ENCODE measurements at regions not wholly inside any gene's neighbourhood (a gene's known extent, or its start where the extent isn't known, plus 50 kb on each side); places are given as distances from the start of the nearest gene placed in this dataset.
"Not testable (repeated sequence)": the region's sequence is repeated elsewhere in the genome, so short reads cannot be mapped to it uniquely, and the experiment has no call there.

DNA sequence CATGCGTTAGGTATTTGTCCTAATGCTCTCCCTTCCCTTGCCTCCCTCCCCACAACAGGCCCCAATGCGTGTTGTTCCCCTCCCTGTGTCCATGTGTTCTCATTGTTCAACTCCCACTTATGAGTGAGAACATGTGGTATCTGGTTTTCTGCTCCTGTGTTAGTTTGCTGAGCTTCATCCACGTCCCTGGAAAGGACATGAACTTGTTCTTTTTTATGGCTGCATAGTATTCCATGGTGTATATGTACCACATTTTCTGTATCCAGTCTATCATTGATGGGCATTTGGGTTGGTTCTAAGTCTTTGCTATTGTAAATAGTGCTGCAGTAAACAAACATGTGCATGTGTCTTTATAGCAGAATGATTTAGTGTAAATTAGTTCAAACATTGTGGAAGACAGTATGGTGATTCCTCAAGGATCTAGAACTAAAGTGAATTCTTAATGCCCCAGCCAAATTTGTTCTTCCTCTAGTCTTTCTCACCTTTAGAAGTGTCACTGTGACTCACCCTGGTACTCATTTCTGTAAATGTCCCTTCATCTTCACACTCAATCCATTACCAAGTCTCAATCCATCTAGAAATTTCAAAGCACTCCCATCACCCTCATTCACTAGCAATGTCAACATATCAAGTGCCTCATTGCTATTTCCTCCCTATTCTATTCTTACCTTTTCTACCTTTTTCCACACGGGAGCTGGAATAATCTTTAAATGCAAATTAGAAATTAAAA, 123.9 kb downstream of the MREG start:
- intact Hi-C loops (cut with micrococcal nuclease); H3K9me3 Mint-ChIP-seq; H3K4me3 Mint-ChIP-seq: not testable (repeated sequence)

DNA sequence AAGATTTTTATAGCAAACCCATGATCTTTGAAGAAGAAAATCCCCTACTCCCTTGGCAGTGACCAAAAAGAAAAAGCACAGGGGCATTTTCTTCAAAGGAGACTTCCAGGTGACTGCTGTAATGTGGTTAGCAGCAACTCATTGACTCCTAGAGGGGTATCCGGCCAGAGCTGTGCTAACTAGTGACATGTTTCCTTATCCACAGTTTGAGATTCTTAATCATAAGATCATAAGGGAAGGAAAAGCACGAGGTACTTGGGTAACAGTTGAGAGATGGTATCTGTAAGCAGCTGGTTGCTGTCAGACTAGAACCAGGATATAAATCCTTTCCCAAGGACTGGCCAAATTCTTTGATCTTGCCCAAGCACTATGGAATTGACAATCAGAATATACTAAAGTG, 124.7 kb downstream of the MREG start:
- H3K4me3 Mint-ChIP-seq, result no peak overlapping the region
- peaks cover 6% of the 10 kb centered on the region for H3K27me3 Mint-ChIP-seq
- H3K27ac Mint-ChIP-seq, result no peak overlapping the region
- no peaks in the 10 kb centered on the region for H3K9me3 Mint-ChIP-seq
- intact Hi-C loops (cut with micrococcal nuclease), result no loop called here
- no peaks in the 10 kb centered on the region for H3K36me3 Mint-ChIP-seq (ENCODE audit: low read depth)
- peaks cover 21% of the 10 kb centered on the region for H3K4me1 Mint-ChIP-seq (ENCODE audit: low read depth)

More for the DNA sequence above, 123.9 kb downstream of the MREG start:
- H3K27ac Mint-ChIP-seq; H3K27me3 Mint-ChIP-seq; H3K36me3 Mint-ChIP-seq (ENCODE audit: low read depth): not testable (repeated sequence)
- H3K4me1 Mint-ChIP-seq (ENCODE audit: low read depth), result peaks cover 16% of the 10 kb centered on the region

DNA sequence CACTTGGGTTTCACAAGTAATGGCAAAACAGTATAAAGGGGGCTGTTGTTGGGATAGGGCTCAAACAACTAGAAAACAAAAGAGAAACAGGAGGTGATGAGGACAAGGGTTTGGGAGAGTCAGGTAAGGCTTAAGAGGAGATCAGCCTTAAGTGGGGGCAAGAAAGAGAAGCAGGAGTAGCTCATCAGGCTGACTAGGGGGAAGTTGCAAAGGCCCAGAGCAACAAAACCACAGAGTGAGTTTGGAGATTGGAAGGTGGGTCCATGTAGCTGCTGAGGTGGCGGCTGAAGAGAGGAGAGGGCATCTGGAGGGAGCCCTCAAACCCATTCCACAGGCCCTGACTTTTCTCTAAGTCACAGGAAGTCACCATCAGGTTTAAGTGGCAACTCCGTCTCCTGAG, 126.0 kb downstream of the MREG start:
- Mint-ChIP-seq H3K9me3 (no peaks in the 10 kb centered on the region), H3K27me3 (peaks cover 4% of the 10 kb centered on the region), H3K27ac (peak overlapping the region; percentile 24), H3K4me1 (ENCODE audit: low read depth) (peaks cover 22% of the 10 kb centered on the region), H3K4me3 (no peak overlapping the region), H3K36me3 (ENCODE audit: low read depth) (no peaks in the 10 kb centered on the region)
- intact Hi-C loops (cut with micrococcal nuclease), result no loop called here

DNA sequence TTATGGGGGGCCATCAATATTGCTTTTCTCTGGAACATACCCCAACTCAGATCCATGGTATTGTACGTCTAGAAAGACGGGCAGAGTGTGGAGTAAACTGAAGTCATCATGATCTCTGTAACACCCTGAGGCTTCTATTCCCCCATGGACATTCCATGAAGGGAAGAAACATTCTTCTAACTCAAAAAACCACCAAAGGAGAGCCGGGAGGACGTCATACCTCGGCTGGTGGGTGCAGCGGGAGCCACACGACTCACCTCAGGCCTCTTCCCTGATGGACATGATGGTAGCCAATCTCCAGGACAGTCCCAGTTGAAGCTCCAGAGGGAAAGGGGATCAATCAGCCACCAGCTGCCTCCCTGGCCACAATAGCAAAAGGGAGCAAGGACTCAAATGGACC, 127.3 kb downstream of the MREG start:
- intact Hi-C loops (cut with micrococcal nuclease), result no loop called here

GRCh38 chr2:215885536-215885935, 127.8 kb downstream of the MREG start:
- Mint-ChIP-seq H3K27ac (no peak overlapping the region), H3K4me3 (no peak overlapping the region)
- intact Hi-C loops (cut with micrococcal nuclease), result no loop called here

More for the DNA sequence above, 127.3 kb downstream of the MREG start:
- Mint-ChIP-seq H3K27ac (no peak overlapping the region), H3K36me3 (ENCODE audit: low read depth) (no peaks in the 10 kb centered on the region), H3K4me1 (ENCODE audit: low read depth) (peaks cover 21% of the 10 kb centered on the region), H3K9me3 (no peaks in the 10 kb centered on the region), H3K4me3 (no peak overlapping the region), H3K27me3 (peaks cover 4% of the 10 kb centered on the region)

GRCh38 chr2:215884451-215885087, 128.8 kb downstream of the MREG start:
- H3K27me3 Mint-ChIP-seq, result peaks cover 3% of the 10 kb centered on the region
- H3K4me1 Mint-ChIP-seq (ENCODE audit: low read depth), result peaks cover 20% of the 10 kb centered on the region
- no peak overlapping the region for H3K27ac Mint-ChIP-seq
- intact Hi-C loops (cut with micrococcal nuclease), result no loop called here
- H3K9me3 Mint-ChIP-seq, result no peaks in the 10 kb centered on the region
- no peak overlapping the region for H3K4me3 Mint-ChIP-seq
- H3K36me3 Mint-ChIP-seq (ENCODE audit: low read depth), result no peaks in the 10 kb centered on the region

More at GRCh38 chr2:215885536-215885935, 127.8 kb downstream of the MREG start:
- H3K4me1 Mint-ChIP-seq (ENCODE audit: low read depth), result peaks cover 20% of the 10 kb centered on the region
- peaks cover 4% of the 10 kb centered on the region for H3K27me3 Mint-ChIP-seq
- no peaks in the 10 kb centered on the region for H3K9me3 Mint-ChIP-seq
- no peaks in the 10 kb centered on the region for H3K36me3 Mint-ChIP-seq (ENCODE audit: low read depth)

DNA sequence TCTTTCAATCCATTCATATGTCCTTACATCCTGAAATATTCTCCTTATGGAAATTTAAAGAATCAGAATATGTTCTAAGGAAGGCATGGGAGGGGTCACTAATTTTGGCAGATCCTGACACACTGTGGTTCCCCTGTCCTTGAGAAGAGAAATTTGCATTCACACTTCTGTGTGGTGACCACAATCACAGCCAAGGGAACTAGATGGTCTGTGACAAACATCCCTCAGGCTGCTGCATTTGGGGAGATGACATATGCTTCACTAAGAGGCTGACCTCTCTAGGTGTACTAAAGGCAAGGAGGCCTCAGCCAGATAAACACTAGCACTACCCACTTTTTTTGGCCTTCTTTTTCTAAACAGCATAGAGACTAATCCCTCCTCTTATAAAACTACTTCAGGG, 129.6 kb downstream of the MREG start:
- intact Hi-C loops (cut with micrococcal nuclease), result no loop called here
- Mint-ChIP-seq H3K4me1 (ENCODE audit: low read depth) (peaks cover 20% of the 10 kb centered on the region), H3K4me3 (no peak overlapping the region), H3K27me3 (peaks cover 3% of the 10 kb centered on the region), H3K9me3 (no peaks in the 10 kb centered on the region), H3K27ac (no peak overlapping the region), H3K36me3 (ENCODE audit: low read depth) (no peaks in the 10 kb centered on the region)

DNA sequence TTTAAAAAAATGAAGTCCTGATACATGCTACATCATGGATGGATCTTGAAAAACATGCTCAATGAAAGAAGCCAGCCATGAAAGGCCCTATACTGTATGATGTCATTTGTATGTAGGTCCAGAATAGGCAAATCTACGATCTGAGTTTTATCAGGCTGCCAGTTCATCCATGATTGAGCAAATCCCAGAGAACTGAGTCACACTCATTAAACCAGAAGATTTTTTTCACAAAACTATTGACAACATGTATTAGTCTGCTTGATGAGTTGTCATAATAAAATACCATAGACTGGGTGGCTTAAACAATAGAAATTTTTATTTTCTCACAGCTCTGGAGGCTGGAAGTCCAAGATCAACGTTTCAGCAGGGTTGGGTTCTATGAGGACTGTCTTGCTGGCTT, 130.7 kb downstream of the MREG start:
- H3K36me3 Mint-ChIP-seq (ENCODE audit: low read depth), result no peaks in the 10 kb centered on the region
- intact Hi-C loops (cut with micrococcal nuclease), result no loop called here
- no peaks in the 10 kb centered on the region for H3K9me3 Mint-ChIP-seq
- H3K27ac Mint-ChIP-seq, result no peak overlapping the region
- no peak overlapping the region for H3K4me3 Mint-ChIP-seq
- H3K4me1 Mint-ChIP-seq (ENCODE audit: low read depth), result peaks cover 18% of the 10 kb centered on the region
- peaks cover 3% of the 10 kb centered on the region for H3K27me3 Mint-ChIP-seq

DNA sequence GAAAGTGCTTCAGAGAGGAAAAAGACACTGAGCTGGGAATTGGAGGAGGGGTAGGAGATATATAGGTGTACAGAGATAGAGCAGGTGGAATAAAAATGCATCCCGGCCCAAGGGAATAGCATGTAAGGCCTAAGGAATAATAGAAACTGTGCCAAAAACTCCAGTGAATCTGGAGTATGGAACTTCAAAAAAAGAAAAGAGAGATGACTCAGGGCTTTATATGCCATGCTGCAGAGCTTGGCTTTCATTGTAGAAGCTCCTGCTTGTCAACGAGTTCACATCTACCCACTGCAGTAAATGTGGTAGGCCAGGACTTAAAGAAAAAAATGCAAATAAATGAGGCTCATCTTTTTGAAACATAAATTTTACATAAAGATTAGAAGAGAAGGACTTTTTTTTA, 131.8 kb downstream of the MREG start:
- Mint-ChIP-seq H3K36me3 (ENCODE audit: low read depth) (no peaks in the 10 kb centered on the region), H3K4me1 (ENCODE audit: low read depth) (peaks cover 10% of the 10 kb centered on the region), H3K27ac (no peak overlapping the region), H3K27me3 (no peaks in the 10 kb centered on the region), H3K4me3 (no peak overlapping the region), H3K9me3 (no peaks in the 10 kb centered on the region)
- intact Hi-C loops (cut with micrococcal nuclease), result no loop called here

DNA sequence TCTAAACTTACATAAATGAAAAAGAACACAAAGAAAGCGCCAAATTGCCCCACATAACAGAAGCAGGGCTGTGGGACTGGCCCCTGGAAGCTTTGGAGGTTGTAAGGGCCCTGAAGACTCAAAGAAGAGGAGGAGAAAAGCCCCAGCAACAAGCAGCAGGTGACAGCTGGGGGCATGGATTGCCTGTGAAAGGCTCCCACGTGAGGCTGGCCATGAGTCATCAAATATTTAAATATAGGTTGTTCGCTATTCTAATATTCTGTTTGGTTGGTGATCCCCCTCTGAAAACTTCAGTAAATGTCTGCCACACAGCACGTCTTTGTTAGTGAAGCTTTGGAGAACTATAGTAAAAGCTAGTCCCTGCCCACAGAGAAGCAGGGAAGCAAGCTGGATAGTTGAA, 132.4 kb downstream of the MREG start:
- no peaks in the 10 kb centered on the region for H3K36me3 Mint-ChIP-seq (ENCODE audit: low read depth)
- intact Hi-C loops (cut with micrococcal nuclease), result no loop called here

DNA sequence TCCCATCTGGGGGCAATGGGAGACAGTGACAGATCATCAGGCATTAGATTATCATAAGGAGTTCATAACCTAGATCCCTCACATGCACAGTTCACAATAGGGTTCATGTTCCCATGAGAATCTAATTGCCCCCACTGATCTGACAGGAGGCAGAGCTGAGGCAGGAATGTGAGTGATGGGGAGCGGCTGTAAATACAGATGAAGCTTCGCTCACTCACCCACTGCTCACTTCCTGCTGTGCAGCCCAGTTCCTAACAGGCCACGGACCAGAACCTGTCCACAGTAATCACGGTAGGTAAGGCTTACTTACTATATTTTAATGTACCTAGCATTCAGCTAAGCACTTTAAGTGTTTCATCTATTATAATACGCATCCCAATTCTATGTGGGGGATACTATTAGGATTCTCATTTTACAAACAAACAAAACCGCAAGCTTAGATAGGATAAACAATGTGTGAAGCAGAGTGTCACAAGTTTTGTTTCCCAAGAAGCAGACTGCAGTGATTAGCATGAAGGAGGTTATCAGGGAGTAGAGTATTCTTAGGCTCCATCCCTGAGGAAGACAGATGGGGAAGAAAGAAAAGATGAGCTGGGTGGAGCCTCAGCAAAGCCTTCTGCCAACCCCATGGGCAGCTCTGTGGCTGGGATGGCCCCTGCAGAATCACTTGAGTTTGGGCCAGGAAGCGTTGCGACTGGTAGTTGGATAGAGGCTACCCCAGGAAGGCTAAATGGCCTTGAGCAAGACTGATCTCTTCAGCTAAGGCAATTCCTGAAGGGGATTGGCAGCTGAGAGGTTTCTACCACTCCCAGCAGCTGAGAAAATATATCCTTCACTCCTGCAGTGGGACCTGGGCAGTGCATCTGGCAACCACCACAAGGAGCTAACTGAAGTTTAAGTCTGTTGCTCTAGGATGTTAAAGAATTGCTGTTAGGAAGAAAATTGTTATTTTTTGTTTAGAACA, 133.1 kb downstream of the MREG start:
- Mint-ChIP-seq H3K4me3 (no peak overlapping the region), H3K27ac (no peak overlapping the region), H3K36me3 (ENCODE audit: low read depth) (no peaks in the 10 kb centered on the region), H3K4me1 (ENCODE audit: low read depth) (peaks cover 10% of the 10 kb centered on the region), H3K27me3 (peaks cover 9% of the 10 kb centered on the region), H3K9me3 (no peaks in the 10 kb centered on the region)
- intact Hi-C loops (cut with micrococcal nuclease), result no loop called here

More for the DNA sequence above, 132.4 kb downstream of the MREG start:
- Mint-ChIP-seq H3K9me3 (no peaks in the 10 kb centered on the region), H3K4me3 (no peak overlapping the region), H3K27ac (no peak overlapping the region), H3K27me3 (peaks cover 3% of the 10 kb centered on the region), H3K4me1 (ENCODE audit: low read depth) (peaks cover 10% of the 10 kb centered on the region)

GRCh38 chr2:215879331-215879730, 134.0 kb downstream of the MREG start:
- Mint-ChIP-seq H3K27me3 (peaks cover 14% of the 10 kb centered on the region), H3K36me3 (ENCODE audit: low read depth) (no peaks in the 10 kb centered on the region), H3K4me3 (no peak overlapping the region), H3K9me3 (no peaks in the 10 kb centered on the region), H3K27ac (no peak overlapping the region), H3K4me1 (ENCODE audit: low read depth) (peaks cover 10% of the 10 kb centered on the region)
- intact Hi-C loops (cut with micrococcal nuclease), result no loop called here

DNA sequence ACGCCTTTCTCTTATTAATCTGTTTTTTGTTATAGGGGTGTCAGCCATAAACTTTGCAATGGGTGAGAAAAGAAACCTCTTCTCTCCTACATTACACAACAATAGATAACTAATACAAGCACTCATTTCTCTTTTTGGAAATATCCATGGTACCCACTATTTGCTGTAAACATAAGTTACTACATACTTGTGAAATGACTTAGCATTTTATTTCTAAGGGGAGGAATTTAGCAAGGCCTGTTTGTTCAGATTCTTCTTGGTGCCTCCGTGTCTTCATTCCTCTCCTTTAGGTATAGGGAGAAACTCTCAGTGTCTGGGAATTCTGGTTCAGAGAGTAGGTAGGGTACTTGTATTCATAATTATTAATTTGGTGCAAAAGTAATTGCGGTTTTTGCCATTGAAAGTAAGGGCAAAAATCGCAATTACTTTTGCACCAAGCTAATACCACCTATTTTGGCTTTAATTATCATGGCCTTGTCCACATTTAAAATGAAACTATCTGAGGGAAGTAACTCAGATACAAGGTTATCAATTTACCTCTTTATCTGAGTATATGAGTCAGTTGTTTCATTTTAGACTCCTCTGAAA, 134.8 kb downstream of the MREG start:
- H3K27me3 Mint-ChIP-seq, result peaks cover 14% of the 10 kb centered on the region
- H3K36me3 Mint-ChIP-seq (ENCODE audit: low read depth), result no peaks in the 10 kb centered on the region
- H3K27ac Mint-ChIP-seq, result no peak overlapping the region
- H3K9me3 Mint-ChIP-seq, result no peaks in the 10 kb centered on the region
- peaks cover 5% of the 10 kb centered on the region for H3K4me1 Mint-ChIP-seq (ENCODE audit: low read depth)
- H3K4me3 Mint-ChIP-seq, result no peak overlapping the region
- intact Hi-C loops (cut with micrococcal nuclease), result no loop called here

DNA sequence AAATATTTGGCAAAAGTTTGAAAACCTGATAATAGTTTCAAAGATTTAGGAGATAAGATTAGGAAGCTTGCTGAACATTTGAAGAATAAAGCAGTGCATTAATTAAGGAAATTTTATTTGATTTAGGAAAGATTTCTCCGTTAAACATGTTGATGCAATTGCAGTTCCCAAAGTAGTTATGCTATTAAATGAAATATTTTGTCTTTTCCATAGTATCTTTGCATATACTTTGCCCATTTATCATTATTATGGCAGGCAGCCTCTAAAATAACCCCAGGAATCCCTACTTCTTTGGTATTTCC, 136.5 kb downstream of the MREG start:
- H3K36me3 Mint-ChIP-seq (ENCODE audit: low read depth), result no peaks in the 10 kb centered on the region
- H3K27me3 Mint-ChIP-seq, result peaks cover 20% of the 10 kb centered on the region
- intact Hi-C loops (cut with micrococcal nuclease), result no loop called here
- no peak overlapping the region for H3K4me3 Mint-ChIP-seq
- no peaks in the 10 kb centered on the region for H3K9me3 Mint-ChIP-seq
- H3K4me1 Mint-ChIP-seq (ENCODE audit: low read depth), result peaks cover 12% of the 10 kb centered on the region
- no peak overlapping the region for H3K27ac Mint-ChIP-seq
